ENCODE measurements at regions not wholly inside any gene's neighbourhood (a gene's known extent, or its start where the extent isn't known, plus 50 kb on each side); places are given as distances from the start of the nearest gene placed in this dataset.

- Histone ChIP-seq H4K8ac (replicated peaks; ENCODE audit: insufficient read length, low read depth, low read length) (no peak overlapping the region), H2BK120ac (ENCODE audit: low read depth, low read length, poor library complexity, severe bottlenecking) (no peak overlapping the region), H4K20me1 (ENCODE audit: control insufficient read depth, insufficient read depth, insufficient read length) (no peaks in the 10 kb centered on the region), H2AFZ (ENCODE audit: low read length) (no peak overlapping the region), H2AK5ac (ENCODE audit: insufficient read length, low read length) (no peak overlapping the region), H3K56ac (ENCODE audit: insufficient read length, low read depth, low read length) (no peak overlapping the region), H3K27me3 (ENCODE audit: insufficient read depth, low read length) (no peaks in the 10 kb centered on the region), H3K9ac (ENCODE audit: extremely low read depth, insufficient read length, low read length) (no peak overlapping the region), H3K4me2 (ENCODE audit: insufficient read depth, insufficient read length, low read length) (no peak overlapping the region), H3K27ac (ENCODE audit: insufficient read length, low read depth, low read length) (no peak overlapping the region), H2BK5ac (ENCODE audit: insufficient read length, low read length) (no peak overlapping the region), H2BK15ac (ENCODE audit: low read depth, low read length) (no peak overlapping the region), H3K23ac (ENCODE audit: insufficient read length, low read depth, low read length) (no peak overlapping the region), H3K79me1 (ENCODE audit: insufficient read depth, low read depth, low read length, poor library complexity, severe bottlenecking) (no peaks in the 10 kb centered on the region), H4K5ac (ENCODE audit: insufficient read length, low read depth, low read length) (no peak overlapping the region), H3K18ac (ENCODE audit: insufficient read length, low read depth, low read length) (no peak overlapping the region), H4K91ac (ENCODE audit: insufficient read length, low read depth, low read length) (no peak overlapping the region), H3K14ac (ENCODE audit: insufficient read depth, low read length) (no peak overlapping the region), H2BK12ac (ENCODE audit: insufficient read length, low read depth, low read length) (no peak overlapping the region), H2BK20ac (ENCODE audit: low read depth, low read length, poor library complexity, severe bottlenecking) (no peak overlapping the region), H3K79me2 (ENCODE audit: insufficient read depth, low read length) (no peaks in the 10 kb centered on the region), H3T11ph (ENCODE audit: low read length) (no peak overlapping the region), H3K4me1 (ENCODE audit: insufficient read depth, low read length) (no peaks in the 10 kb centered on the region), H3K23me2 (ENCODE audit: insufficient read length, low read depth, low read length, poor library complexity, severe bottlenecking) (no peaks in the 10 kb centered on the region), H3K4ac (ENCODE audit: low read depth, low read length) (no peak overlapping the region), H3K9me3 (ENCODE audit: control insufficient read depth, low read depth, low read length) (no peaks in the 10 kb centered on the region)
- no peak for DNase-seq
- Mint-ChIP-seq H3K4me1 (no peaks in the 10 kb centered on the region), H3K9me3 (no peaks in the 10 kb centered on the region; a peak in 1 of 5 replicates), H3K27ac (no peak overlapping the region), H3K36me3 (ENCODE audit: insufficient read depth in 1 of 3, low read depth in 3 of 3) (no peaks in the 10 kb centered on the region), H3K4me3 (no peak overlapping the region), H3K27me3 (ENCODE audit: low read depth) (no peaks in the 10 kb centered on the region)
- no peak for TF ChIP-seq CTCF (conservative IDR thresholded peaks at IDR 0.05)
- WGBS (ENCODE audit: extremely low coverage, insufficient read length, low lambda C conversion rate) = no CpG with 5 or more reads among the region's 2 CpGs
Measured at GRCh38 chr2:151020411-151020810, 241.3 kb downstream of the RBM43 start.

All from H9 (cell line).